IPS-20b (cell line): ENCODE measurements at regions not wholly inside any gene's neighbourhood (a gene's known extent, or its start where the extent isn't known, plus 50 kb on each side); places are given as distances from the start of the nearest gene placed in this dataset.
"Not testable (repeated sequence)": the region's sequence is repeated elsewhere in the genome, so short reads cannot be mapped to it uniquely, and the experiment has no call there.

ENCODE experiments used
- H3K27ac ChIP-seq: one replicate; pipeline ENCODE4 v1.5.1; 2013; ENCODE audit warnings: low read length
- H3K27me3 ChIP-seq: 2 replicates; pipeline ENCODE4 v1.6.1; 2013; ENCODE audit warnings: mild to moderate bottlenecking, low read length, inconsistent platforms; ENCODE audit not compliant: insufficient read depth
- H3K36me3 ChIP-seq: 2 replicates; pipeline ENCODE4 v1.6.1; 2013; ENCODE audit warnings: low read depth, mild to moderate bottlenecking, inconsistent platforms, low read length, moderate library complexity; ENCODE audit not compliant: insufficient read depth
- H3K4me1 ChIP-seq: 2 replicates; pipeline ENCODE4 v1.6.1; 2013; ENCODE audit warnings: mild to moderate bottlenecking, control low read depth, inconsistent platforms, low read length, moderate library complexity; ENCODE audit not compliant: insufficient read depth
- H3K4me3 ChIP-seq: 2 replicates; pipeline ENCODE4 v1.5.1; 2013; ENCODE audit warnings: mild to moderate bottlenecking, low read length, inconsistent platforms
- H3K9ac ChIP-seq: 2 replicates; pipeline ENCODE4 v1.6.1; 2013; ENCODE audit warnings: low read depth, mild to moderate bottlenecking, inconsistent platforms, low read length, moderate library complexity
- H3K9me3 ChIP-seq: 2 replicates; pipeline ENCODE4 v1.6.1; 2013; ENCODE audit warnings: mild to moderate bottlenecking, low read depth, low read length, inconsistent platforms; ENCODE audit not compliant: insufficient read depth

- no peak overlapping the region for H3K27ac ChIP-seq
Measured at GRCh38 chr20:56710125-56710524, 81.0 kb downstream of the TFAP2C start.

GRCh38 chr20:56710577-56710976 lies 81.5 kb downstream of the TFAP2C start:
- not testable (repeated sequence) for H3K36me3 ChIP-seq, H3K27ac ChIP-seq, H3K4me3 ChIP-seq, H3K27me3 ChIP-seq, H3K9ac ChIP-seq, H3K9me3 ChIP-seq
- peaks cover 14% of the 10 kb centered on the region; the same call in 1 of the 2 replicates for H3K4me1 ChIP-seq

More at GRCh38 chr20:56710125-56710524, 81.0 kb downstream of the TFAP2C start:
- Histone ChIP-seq H3K27me3 (no peaks in the 10 kb centered on the region), H3K9ac (no peak overlapping the region), H3K4me1 (peaks cover 12% of the 10 kb centered on the region; the same call in 1 of the 2 replicates), H3K4me3 (no peak overlapping the region), H3K36me3 (no peaks in the 10 kb centered on the region), H3K9me3 (no peaks in the 10 kb centered on the region)

DNA sequence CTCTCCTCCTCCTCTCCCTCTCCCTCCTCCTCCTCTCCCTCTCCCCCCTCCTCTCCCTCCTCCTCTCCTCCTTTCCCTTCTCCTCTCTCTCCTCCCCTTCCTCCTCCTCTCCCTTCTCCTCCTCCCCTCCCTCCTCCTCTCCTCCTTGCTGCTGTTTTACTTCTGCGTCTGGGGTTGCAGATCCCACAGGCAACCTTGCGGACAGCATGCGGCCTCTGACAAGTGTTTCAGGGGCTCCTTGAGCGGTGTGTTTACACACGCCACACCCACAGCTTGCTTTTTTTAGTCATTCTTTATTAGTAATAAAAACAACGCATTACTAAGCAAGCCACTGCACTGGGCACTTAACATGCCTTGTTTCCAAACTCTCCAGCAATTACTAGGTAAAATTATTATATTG lies 81.9 kb downstream of the TFAP2C start:
- H3K4me3 ChIP-seq = no peak overlapping the region
- no peak overlapping the region for H3K9ac ChIP-seq
- H3K4me1 ChIP-seq = peaks cover 15% of the 10 kb centered on the region; the same call in 1 of the 2 replicates
- H3K9me3 ChIP-seq = no peaks in the 10 kb centered on the region
- no peaks in the 10 kb centered on the region for H3K27me3 ChIP-seq
- H3K27ac ChIP-seq = no peak overlapping the region
- H3K36me3 ChIP-seq = no peaks in the 10 kb centered on the region

DNA sequence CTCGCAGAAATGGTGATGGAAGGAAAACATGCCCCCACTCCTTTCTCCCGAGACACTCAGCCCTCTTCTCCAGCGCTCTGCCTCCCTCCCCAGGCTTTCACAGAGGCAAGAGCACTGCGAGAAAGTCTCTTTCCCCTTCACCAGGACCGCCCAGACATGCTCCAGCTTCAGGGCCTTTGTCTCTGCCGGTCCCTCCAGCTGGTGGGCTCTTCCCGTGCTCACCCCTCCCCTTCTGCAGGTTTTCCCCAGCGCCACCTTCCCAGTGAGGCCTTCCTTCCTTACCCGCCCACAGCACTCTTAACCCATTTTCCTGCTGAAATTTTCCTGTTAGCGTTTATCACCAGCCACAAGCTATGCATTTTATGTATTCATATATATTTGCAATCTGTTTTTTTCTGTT lies 86.2 kb downstream of the TFAP2C start:
- Histone ChIP-seq H3K9me3 (no peaks in the 10 kb centered on the region), H3K27ac (no peak overlapping the region), H3K9ac (no peak overlapping the region), H3K4me3 (no peak overlapping the region), H3K36me3 (no peaks in the 10 kb centered on the region), H3K4me1 (peaks cover 15% of the 10 kb centered on the region; the same call in 1 of the 2 replicates), H3K27me3 (no peaks in the 10 kb centered on the region)

DNA sequence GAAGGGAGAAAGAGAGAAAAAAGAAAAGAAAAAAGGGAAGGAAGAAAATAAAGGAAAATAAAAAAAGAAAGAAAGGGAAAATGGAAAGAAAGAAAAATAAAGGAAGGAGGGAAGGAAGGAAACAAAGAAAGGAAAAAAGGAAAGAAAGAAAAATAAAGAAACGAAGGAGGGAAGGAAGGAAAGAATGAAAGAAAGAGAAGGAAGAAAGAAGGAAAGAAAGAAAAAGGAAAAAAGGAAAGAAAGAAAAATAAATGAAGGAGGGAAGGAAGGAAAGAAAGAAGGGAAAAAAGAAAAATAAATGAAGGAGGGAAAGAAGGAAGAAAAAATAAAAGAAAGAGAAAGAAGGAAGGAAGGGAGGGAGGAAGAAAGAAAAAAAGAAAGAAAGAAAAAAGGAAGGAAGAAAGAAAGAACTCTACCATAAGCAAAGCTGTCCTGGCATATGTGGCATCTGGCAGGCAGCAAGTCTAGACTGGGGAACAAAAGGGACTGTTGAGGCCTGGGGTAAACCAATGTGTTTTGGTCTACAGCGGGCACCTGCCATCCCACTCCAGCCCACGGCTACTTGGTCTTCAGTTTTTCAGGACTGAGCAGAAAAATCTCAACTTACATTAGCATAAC lies 86.9 kb downstream of the TFAP2C start:
- H3K9ac ChIP-seq = no peak overlapping the region
- no peaks in the 10 kb centered on the region for H3K36me3 ChIP-seq
- no peak overlapping the region for H3K4me3 ChIP-seq
- no peaks in the 10 kb centered on the region for H3K9me3 ChIP-seq
- H3K27me3 ChIP-seq = no peaks in the 10 kb centered on the region
- H3K27ac ChIP-seq = no peak overlapping the region
- peaks cover 15% of the 10 kb centered on the region; the same call in 1 of the 2 replicates for H3K4me1 ChIP-seq

DNA sequence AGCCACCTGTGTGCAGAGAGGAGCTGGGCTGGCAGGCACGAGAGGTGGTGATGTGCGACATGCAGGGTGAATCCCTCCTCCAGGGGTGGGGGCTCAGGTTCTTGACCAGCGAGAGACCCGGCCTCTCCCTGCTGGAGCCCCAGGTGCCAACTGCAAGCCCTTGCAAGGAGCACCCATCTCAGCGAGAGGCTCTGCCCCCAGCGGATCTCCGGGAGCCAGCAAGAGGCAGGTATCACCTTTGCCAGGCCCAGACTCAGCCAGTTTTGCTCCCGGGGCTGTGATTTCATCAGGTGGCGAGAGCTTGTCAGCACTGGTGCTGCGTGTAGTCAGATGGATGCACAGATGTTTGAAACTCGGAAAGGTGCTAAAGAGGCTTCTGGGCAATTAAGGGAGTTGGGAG lies 87.7 kb downstream of the TFAP2C start:
- Histone ChIP-seq H3K4me3 (no peak overlapping the region), H3K9ac (no peak overlapping the region), H3K27me3 (no peaks in the 10 kb centered on the region)

DNA sequence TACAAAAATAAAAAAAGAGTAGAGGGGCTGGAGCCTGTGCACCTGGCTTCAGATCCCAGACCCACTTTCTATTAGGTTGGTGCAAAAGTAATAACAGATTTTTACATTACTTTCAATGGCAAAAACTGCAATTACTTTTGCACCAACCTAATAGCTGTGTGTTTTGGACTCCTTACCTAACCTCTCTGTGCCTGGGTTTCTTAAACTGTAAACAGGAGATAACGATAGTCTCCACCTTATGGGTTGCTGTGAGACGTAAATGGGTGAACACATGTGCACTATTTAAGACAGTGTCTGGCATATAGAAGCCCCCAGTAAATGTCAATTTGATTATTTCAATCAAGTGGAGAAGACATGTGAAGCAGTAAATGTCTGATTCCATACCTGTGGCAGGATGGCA lies 89.7 kb downstream of the TFAP2C start:
- no peak overlapping the region for H3K9ac ChIP-seq
- no peaks in the 10 kb centered on the region for H3K9me3 ChIP-seq
- no peak overlapping the region for H3K27ac ChIP-seq
- no peaks in the 10 kb centered on the region for H3K27me3 ChIP-seq
- H3K4me3 ChIP-seq = no peak overlapping the region
- H3K36me3 ChIP-seq = no peaks in the 10 kb centered on the region
- H3K4me1 ChIP-seq = peaks cover 3% of the 10 kb centered on the region; the same call in 1 of the 2 replicates

More for the DNA sequence above, 87.7 kb downstream of the TFAP2C start:
- no peaks in the 10 kb centered on the region for H3K9me3 ChIP-seq
- H3K27ac ChIP-seq = no peak overlapping the region
- H3K36me3 ChIP-seq = no peaks in the 10 kb centered on the region
- H3K4me1 ChIP-seq = peaks cover 8% of the 10 kb centered on the region; the same call in 1 of the 2 replicates

DNA sequence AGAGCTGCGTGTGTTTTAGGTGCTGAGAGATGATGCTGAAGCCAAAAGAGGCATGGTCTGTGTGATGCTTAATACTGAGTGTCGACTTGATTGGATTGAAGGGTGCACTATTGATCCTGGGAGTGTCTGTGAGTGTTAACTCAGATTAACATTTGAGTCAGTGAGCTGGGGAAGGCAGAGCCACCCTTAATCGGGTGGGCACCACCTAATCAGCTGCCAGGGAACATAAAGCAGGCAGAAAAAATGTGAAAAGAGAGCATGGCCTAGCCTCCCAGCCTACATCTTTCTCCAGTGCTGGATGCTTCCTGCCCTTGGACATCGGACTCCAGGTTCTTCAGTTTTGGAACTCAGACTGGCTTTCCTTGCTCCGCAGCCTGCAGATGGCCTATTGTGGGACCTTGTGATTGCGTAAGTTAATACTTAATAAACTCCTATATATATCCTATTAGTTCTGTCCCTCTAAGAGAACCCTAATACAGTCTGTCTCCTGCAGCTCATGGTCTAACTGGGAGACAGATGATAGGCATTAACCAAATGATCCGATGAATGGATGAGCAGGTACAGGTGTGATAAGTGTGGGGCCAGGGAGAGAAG lies 91.6 kb downstream of the TFAP2C start:
- H3K27me3 ChIP-seq = no peaks in the 10 kb centered on the region
- no peak overlapping the region for H3K4me3 ChIP-seq
- H3K27ac ChIP-seq = no peak overlapping the region

DNA sequence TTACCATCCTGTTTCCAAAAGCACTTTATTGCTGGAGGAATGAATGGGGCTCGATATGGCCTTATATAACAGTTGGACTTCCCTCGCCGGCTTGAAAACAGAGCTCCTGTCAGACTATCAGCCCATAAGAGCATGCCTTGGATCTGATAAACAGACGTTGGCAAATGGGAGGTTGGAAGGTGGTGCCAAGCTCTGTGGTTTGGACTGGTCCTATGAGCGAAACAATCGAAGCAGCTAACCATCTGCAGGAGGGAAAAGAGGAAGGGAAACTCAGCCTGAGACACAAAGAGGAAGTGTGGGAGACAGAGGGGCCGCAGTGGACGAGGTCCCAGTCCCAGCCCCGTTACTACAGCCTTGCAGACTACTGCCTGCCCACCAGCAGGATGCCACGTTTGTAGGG lies 92.9 kb downstream of the TFAP2C start:
- H3K4me1 ChIP-seq = no peaks in the 10 kb centered on the region
- no peaks in the 10 kb centered on the region for H3K36me3 ChIP-seq
- no peaks in the 10 kb centered on the region for H3K27me3 ChIP-seq
- no peak overlapping the region for H3K27ac ChIP-seq
- H3K4me3 ChIP-seq = no peak overlapping the region
- no peak overlapping the region for H3K9ac ChIP-seq
- H3K9me3 ChIP-seq = no peaks in the 10 kb centered on the region

More for the DNA sequence above, 91.6 kb downstream of the TFAP2C start:
- Histone ChIP-seq H3K9ac (no peak overlapping the region), H3K36me3 (no peaks in the 10 kb centered on the region), H3K4me1 (peaks cover under 1% of the 10 kb centered on the region; the same call in 1 of the 2 replicates), H3K9me3 (no peaks in the 10 kb centered on the region)

GRCh38 chr20:56723331-56723730 lies 94.2 kb downstream of the TFAP2C start:
- no peak overlapping the region for H3K4me3 ChIP-seq
- no peaks in the 10 kb centered on the region for H3K4me1 ChIP-seq
- no peaks in the 10 kb centered on the region for H3K36me3 ChIP-seq
- H3K9me3 ChIP-seq = no peaks in the 10 kb centered on the region
- no peaks in the 10 kb centered on the region for H3K27me3 ChIP-seq
- no peak overlapping the region for H3K9ac ChIP-seq
- no peak overlapping the region for H3K27ac ChIP-seq

DNA sequence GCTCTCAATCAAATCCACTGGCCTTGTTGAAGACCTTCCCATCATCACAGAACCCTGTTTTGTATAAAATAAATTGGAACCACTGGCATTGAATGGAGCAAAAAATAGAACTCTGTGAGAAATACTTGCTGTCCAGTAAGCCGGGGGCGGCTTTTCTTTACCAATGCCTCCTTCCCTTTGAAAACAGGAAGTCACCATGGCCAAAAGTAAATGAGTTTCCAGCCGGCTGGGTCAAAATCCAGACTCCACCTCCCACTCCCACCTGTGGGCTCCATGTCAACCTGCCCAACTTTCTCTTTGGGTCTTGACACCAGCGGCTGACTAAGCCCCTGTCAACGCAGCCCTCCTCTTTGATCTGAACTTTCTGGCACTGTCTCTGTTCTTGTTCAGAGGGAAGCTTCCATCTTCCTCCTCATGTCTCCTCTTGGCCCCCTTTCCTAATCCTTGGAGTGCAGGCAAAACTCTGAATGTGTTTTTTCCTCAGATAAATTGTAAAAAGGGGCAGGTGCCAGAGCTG lies 95.2 kb downstream of the TFAP2C start:
- Histone ChIP-seq H3K9me3 (no peaks in the 10 kb centered on the region), H3K27ac (no peak overlapping the region), H3K9ac (no peak overlapping the region), H3K4me1 (no peaks in the 10 kb centered on the region), H3K36me3 (no peaks in the 10 kb centered on the region), H3K27me3 (no peaks in the 10 kb centered on the region), H3K4me3 (no peak overlapping the region)

DNA sequence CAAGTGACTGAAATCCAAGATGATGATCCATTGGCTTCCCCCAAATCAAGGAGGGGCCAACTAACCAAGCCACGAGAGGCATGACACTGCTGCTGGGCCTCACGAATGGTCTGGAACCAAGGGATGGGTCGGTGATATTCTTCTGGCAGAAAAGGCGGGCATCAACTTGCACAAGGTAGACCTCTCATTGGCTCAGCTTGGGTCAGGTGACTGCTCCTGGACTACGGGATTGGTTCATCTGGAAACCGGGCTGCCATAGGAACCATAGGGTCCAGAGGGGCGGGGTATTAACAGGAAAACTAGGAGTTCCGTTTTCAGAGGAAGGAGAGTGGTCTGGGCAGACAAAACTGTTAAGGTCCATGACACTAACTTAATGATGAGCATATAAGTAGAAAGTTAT lies 100.9 kb downstream of the TFAP2C start:
- H3K27me3 ChIP-seq = peaks cover 17% of the 10 kb centered on the region; the same call in 1 of the 2 replicates
- H3K9ac ChIP-seq = no peak overlapping the region
- H3K36me3 ChIP-seq = no peaks in the 10 kb centered on the region
- H3K4me3 ChIP-seq = no peak overlapping the region
- no peaks in the 10 kb centered on the region for H3K9me3 ChIP-seq
- no peak overlapping the region for H3K27ac ChIP-seq
- peaks cover 16% of the 10 kb centered on the region for H3K4me1 ChIP-seq
